GM13977 (cell line): ENCODE measurements at regions not wholly inside any gene's neighbourhood (a gene's known extent, or its start where the extent isn't known, plus 50 kb on each side); places are given as distances from the start of the nearest gene placed in this dataset.
A peak's percentile ranks its signal among the peaks of the same experiment; 100 is the strongest.

Source experiments
- DNase-seq: peaks from one replicate; pipeline ENCODE4 v3.0.0; 2012; ENCODE audit warnings: low spot score
- in situ Hi-C: fragments of 300-500 bp; cut with MboI; formaldehyde crosslinking; loops from one replicate; pipeline ENCODE4 v1.12.0; 2022; ENCODE audit warnings: low sequenced_read_pairs, low pct_unique_long_range_greater_than_20kb, mixed read lengths, inconsistent platforms; ENCODE audit not compliant: unreplicated experiment
- TF ChIP-seq, protein P1 (sequence below): IDR thresholded peaks from 2 replicates; pipeline ENCODE4 v1.5.1; 2012; ENCODE audit warnings: mild to moderate bottlenecking, control low read depth; ENCODE audit not compliant: insufficient read depth; ENCODE audit errors: extremely low read depth, missing control alignments

- in situ Hi-C loops = loop anchor here (10.0 kb wide), 1 partner anchor 130 kb away; no protein-coding TSS in a partner anchor
- no peak for DNase-seq
- TF ChIP-seq, protein P1, sequence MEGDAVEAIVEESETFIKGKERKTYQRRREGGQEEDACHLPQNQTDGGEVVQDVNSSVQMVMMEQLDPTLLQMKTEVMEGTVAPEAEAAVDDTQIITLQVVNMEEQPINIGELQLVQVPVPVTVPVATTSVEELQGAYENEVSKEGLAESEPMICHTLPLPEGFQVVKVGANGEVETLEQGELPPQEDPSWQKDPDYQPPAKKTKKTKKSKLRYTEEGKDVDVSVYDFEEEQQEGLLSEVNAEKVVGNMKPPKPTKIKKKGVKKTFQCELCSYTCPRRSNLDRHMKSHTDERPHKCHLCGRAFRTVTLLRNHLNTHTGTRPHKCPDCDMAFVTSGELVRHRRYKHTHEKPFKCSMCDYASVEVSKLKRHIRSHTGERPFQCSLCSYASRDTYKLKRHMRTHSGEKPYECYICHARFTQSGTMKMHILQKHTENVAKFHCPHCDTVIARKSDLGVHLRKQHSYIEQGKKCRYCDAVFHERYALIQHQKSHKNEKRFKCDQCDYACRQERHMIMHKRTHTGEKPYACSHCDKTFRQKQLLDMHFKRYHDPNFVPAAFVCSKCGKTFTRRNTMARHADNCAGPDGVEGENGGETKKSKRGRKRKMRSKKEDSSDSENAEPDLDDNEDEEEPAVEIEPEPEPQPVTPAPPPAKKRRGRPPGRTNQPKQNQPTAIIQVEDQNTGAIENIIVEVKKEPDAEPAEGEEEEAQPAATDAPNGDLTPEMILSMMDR = no peak
Observed at GRCh38 chr6:156694679-156695078, 82.5 kb upstream of the ARID1B start.

- TF ChIP-seq, protein P1 = no peak
- DNase-seq = peak; percentile 71
- in situ Hi-C loops = loop anchor here (10.0 kb wide), 1 partner anchor 126 kb away; no protein-coding TSS in a partner anchor
Observed at GRCh38 chr6:156691018-156691417, 86.2 kb upstream of the ARID1B start.

DNA sequence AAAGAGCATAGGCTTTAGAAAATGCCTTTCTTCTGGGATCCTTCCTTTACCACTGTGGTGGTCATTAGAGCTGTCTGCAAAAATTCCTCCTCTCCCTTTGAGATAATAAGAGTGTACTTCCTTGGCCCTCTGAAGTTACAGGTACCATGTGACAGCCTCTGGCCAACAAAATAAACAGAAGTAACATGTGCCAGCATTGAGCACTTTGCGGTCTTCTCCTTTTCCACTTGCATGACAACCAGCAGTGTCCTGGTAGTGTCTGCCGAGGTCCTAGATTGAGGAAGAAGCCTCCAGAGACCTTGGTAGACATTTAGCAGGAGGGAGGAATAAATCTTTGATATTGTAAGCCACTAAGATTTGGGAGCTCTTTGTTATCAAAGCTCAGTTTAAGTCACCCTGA, 87.5 kb upstream of the ARID1B start:
- TF ChIP-seq, protein P1 = no peak
- no peak for DNase-seq
- in situ Hi-C loops = loop anchor here (10.0 kb wide), 1 partner anchor 125 kb away; no protein-coding TSS in a partner anchor

DNA sequence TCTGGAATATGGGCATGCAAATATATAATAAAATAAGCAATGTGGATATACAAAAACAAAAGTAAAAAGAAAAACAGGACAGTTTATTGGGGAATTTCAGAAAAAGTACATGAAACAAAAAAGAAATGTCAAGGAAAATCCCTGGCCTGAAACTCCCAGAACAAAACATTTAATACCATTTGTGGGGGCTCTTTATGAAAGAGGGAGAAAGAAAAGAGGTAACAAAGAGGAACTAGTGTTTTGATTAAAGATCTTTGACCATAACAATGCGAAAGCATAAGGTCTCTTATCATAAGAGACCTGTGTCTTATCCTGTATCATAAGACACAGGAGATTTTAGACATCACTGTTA, 88.6 kb upstream of the ARID1B start:
- in situ Hi-C loops = no loop called here
- peak; percentile 29 for DNase-seq
- TF ChIP-seq, protein P1 = no peak

GRCh38 chr6:156687789-156688619, 89.2 kb upstream of the ARID1B start:
- TF ChIP-seq, protein P1 = no peak
- DNase-seq = peak; percentile 35
- in situ Hi-C loops = no loop called here

- in situ Hi-C loops = no loop called here
- TF ChIP-seq, protein P1 = no peak
- peak; percentile 96 for DNase-seq
Observed at GRCh38 chr6:156686995-156687788, 90.0 kb upstream of the ARID1B start.
